ENCODE measurements at regions not wholly inside any gene's neighbourhood (a gene's known extent, or its start where the extent isn't known, plus 50 kb on each side); places are given as distances from the start of the nearest gene placed in this dataset.

- TF ChIP-seq CTCF (IDR thresholded peaks at IDR 0.05; ENCODE audit: low read depth, low read length) = no peak
- no peaks in the 10 kb centered on the region for H3K36me3 ChIP-seq
- no peaks in the 10 kb centered on the region; the same call in 1 of the 2 replicates for H3K9me3 ChIP-seq
- H3K4me3 ChIP-seq (ENCODE audit: low read depth, low read length) = no peak overlapping the region
- no peaks in the 10 kb centered on the region for H3K27me3 ChIP-seq
- peaks cover 6% of the 10 kb centered on the region for H3K4me1 ChIP-seq
- no peak for DNase-seq
These were observed 131.3 kb upstream of the ABCA1 start for GRCh38 chr9:105059252-105059651.

GRCh38 chr9:105062222-105062855 lies 134.4 kb upstream of the ABCA1 start:
- no peaks in the 10 kb centered on the region for H3K36me3 ChIP-seq
- H3K9me3 ChIP-seq = no peaks in the 10 kb centered on the region
- no peaks in the 10 kb centered on the region for H3K27me3 ChIP-seq
- no peak for TF ChIP-seq CTCF (IDR thresholded peaks at IDR 0.05; ENCODE audit: low read depth, low read length)
- H3K4me1 ChIP-seq = peaks cover 12% of the 10 kb centered on the region
- DNase-seq = no peak
- no peak overlapping the region for H3K4me3 ChIP-seq (ENCODE audit: low read depth, low read length)

GRCh38 chr9:105064248-105065097 lies 136.5 kb upstream of the ABCA1 start:
- Histone ChIP-seq H3K36me3 (no peaks in the 10 kb centered on the region), H3K9me3 (no peaks in the 10 kb centered on the region), H3K4me3 (ENCODE audit: low read depth, low read length) (peak overlapping the region; percentile 9), H3K4me1 (peaks cover 12% of the 10 kb centered on the region), H3K27me3 (no peaks in the 10 kb centered on the region)
- TF ChIP-seq CTCF (IDR thresholded peaks at IDR 0.05; ENCODE audit: low read depth, low read length) = no peak
- peak; percentile 97 for DNase-seq

- H3K4me3 ChIP-seq (ENCODE audit: low read depth, low read length) = peak overlapping the region; percentile 9
- no peak for TF ChIP-seq CTCF (IDR thresholded peaks at IDR 0.05; ENCODE audit: low read depth, low read length)
- H3K4me1 ChIP-seq = peaks cover 12% of the 10 kb centered on the region
- DNase-seq = no peak
- H3K9me3 ChIP-seq = no peaks in the 10 kb centered on the region
- H3K27me3 ChIP-seq = no peaks in the 10 kb centered on the region
- no peaks in the 10 kb centered on the region for H3K36me3 ChIP-seq
These were observed 137.4 kb upstream of the ABCA1 start for GRCh38 chr9:105065098-105066088.

- no peak for DNase-seq
These were observed 138.4 kb upstream of the ABCA1 start for GRCh38 chr9:105066275-105066865.

More at GRCh38 chr9:105066275-105066865, 138.4 kb upstream of the ABCA1 start:
- Histone ChIP-seq H3K27me3 (no peaks in the 10 kb centered on the region), H3K36me3 (no peaks in the 10 kb centered on the region), H3K9me3 (no peaks in the 10 kb centered on the region), H3K4me1 (peaks cover 12% of the 10 kb centered on the region), H3K4me3 (ENCODE audit: low read depth, low read length) (no peak overlapping the region)
- no peak for TF ChIP-seq CTCF (IDR thresholded peaks at IDR 0.05; ENCODE audit: low read depth, low read length)
